Middle frontal gyrus (tissue), 1 donor: ENCODE measurements at regions not wholly inside any gene's neighbourhood (a gene's known extent, or its start where the extent isn't known, plus 50 kb on each side); places are given as distances from the start of the nearest gene placed in this dataset.
"Not testable (repeated sequence)": the region's sequence is repeated elsewhere in the genome, so short reads cannot be mapped to it uniquely, and the experiment has no call there.

Source experiments
- DNase-seq: peaks from one replicate; pipeline ENCODE4 v3.0.0-alpha.2; 2015; ENCODE audit warnings: low spot score; ENCODE audit errors: extremely low spot score

DNA sequence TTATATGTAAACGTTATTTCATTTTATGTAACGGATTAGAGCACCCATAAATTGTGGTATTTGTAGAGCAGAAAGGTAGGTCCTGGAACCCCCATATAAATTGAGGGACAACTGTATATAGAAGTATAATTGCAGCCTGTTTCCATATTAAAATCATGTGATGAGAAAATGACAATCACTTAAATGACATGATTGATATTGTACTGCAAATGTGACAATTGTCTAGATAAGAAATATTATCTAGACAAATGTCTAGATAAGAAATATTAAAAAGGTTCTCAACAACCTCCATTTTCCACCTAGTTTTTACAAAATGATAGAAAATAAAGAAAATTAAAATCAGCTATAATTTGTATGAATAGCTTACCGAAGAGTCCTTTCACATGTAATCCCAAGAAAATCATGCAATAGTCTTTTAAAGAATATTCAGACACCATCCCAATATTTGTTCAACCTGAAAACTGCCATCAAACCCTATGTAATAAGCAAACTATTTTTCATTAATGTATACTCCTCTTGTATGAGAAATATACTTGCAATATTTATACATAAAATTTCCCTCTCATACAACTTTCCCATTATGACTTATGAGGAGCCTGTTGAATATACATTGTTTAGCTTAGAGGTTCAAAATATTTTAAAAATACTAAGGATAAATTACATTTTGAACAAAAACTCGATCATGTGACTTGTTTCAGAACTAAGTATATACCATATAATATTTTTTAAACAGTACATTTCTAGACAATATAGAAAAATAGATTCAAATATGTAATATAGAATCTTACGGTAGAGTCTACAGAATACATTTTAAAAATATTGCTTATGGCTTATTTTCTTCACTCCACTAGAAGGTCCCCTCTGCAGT, 153.2 kb downstream of the CRPPA start:
- DNase-seq = no peak

DNA sequence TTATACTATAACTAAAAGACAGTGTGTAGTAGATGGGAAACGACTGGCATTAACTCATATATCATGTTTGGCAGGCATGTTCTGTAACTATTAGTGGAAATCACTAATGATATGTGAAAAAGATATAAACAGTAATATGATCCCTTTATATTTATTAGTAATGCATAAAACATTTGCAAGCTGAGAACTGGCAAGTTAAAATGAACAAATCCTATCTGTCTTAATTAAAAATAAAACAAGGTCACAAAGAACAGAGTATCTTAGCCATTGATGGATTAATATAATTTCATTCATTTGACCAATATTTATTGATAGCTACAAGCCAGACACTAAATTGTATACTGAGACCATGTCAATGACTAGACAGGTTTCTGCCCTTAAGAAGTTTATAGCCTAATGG, 154.5 kb downstream of the CRPPA start:
- no peak for DNase-seq

DNA sequence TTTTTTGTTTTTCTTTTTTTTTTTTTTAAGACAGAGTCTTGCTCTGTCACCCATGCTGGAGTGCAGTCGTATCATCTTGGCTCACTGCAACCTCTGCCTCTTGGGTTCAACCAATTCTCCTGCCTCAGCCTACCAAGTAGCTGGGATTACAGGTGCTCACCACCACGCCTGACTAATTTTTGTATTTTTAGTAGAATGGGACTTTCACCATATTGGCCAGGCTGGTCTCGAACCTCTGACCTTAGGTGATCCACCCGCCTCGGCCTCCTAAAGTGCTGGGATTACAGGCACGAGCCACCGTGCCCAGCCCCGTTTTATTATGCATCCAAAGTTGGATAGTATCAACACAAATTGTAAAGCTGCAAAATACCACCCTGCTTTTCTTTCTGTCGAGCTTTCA, 154.9 kb downstream of the CRPPA start:
- DNase-seq = not testable (repeated sequence)

DNA sequence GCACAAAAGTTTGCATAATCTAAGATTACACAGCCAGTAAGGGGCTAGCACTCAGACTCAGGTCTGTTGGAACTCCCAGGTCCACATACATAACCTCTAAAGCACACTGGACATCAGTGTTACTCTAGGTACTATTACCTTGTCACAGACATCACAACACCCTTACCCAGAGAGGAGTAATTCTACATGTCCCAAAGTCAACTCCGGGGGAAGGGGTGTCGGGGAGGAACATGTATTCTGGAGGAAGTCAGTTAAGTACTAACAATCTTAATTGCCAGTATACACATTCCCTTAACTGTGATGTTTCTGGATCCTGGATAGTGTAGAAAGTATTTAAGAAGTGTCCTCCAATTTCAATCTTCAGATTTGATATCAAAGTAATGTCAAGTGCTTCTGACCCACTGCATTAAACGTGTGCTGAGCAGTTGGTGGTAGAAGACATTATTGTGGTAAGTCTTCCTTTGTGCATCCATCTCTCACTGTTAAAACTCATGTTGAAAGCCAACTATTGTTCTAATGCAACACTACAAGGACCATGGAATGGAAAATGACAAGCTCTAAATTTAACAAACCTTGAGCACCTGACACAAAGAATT, 155.4 kb downstream of the CRPPA start:
- no peak for DNase-seq

DNA sequence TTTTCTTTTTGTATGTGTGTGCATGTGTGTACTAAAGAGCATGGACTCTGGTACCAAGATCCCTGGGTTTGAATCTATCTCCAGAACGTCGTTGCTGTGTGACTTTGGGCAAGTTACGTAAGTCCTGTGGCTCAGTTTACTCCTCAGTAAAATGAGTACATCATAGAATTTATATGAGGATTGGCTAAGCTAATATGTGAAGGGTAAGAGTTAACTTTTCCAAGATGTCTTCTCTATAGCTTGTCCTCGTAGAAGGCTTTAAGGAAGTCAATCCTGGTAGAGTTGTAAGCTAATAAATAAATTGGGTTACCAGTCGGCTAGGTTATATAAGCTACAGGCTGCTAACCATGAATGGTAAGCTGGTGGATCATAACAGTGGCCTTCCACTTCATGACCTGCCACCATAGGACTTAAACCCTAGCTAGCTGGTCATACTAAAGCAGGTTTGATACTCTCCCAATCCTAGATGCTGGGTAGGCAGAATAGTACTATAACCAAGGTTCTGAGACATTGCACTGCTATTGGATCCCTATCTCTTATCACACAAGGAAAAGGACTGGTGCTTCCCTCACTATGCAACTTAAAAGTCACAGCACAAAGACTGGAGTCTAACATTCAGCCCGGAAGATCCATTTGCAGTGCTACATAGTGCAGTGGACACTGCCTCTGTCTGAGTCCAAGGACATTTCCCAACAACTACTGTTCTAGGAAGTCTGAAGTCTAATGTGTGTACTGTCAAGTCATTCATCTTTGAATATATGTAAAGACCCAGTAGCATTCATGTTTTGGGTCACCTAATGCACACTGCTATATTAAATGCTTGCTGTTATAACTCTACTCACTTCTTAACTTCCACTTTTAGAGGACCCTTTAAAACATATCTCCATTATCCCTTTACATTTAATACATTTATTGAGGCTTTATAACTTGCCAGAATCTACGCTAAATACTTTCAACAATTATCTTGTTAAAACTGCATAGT, 156.2 kb downstream of the CRPPA start:
- no peak for DNase-seq

DNA sequence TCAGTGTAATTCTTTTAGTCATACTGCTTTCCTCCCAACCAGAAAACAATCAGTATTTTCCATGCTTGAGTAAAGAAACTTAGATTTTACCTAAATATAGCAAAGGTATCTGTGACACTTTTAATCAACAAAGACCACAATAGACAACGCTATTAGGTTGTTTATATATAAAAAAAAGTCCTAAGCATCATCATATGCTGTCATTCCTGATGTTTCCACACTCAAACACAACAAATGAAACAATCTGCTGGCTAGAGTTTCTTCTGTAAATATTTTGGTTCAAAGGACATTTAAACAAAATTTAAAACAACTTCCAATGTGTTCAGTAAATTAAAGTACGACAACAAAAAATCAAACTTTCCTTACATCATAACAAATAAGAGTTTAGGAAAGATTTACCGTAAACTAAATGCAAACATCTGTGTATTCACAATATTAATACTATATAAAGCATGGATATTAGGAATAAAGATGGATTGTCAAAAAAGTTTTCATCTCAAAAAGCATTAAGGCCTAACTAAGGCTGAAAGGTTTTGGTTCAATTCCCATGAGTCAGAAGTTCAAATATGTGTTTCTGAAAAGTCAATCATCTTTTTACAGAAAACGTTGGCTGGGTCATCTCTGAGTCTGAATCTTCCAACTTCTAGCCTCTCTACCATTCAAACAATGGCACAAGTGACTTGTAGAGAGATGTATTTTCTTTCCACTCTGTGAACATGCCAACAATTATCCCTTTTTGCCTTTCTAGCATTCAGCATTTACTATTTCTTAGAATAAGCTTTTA, 157.1 kb downstream of the CRPPA start:
- no peak for DNase-seq

- DNase-seq = not testable (repeated sequence)
Measured at GRCh38 chr7:16263377-16263776, 158.0 kb downstream of the CRPPA start.

DNA sequence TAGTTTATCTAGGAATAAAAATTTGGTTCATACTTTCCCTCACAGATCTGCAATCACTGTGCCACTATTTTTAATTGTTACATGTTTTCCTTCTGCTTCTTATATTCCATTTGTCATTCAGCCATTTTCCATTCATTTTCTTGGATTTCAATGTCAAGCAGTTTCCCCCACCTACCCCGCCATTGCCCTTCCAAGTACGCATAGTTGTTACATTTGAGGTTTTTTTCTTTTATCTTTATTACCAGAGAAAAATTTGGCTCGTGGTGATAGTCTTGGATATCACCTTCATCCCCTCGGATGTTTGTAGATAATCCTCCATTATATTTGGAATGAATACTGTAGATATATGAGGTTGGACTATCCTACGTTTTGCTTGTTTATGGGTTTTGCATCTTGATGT, 159.7 kb downstream of the CRPPA start:
- DNase-seq = no peak

- no peak for DNase-seq
Measured at GRCh38 chr7:16261100-16261499, 160.2 kb downstream of the CRPPA start.

DNA sequence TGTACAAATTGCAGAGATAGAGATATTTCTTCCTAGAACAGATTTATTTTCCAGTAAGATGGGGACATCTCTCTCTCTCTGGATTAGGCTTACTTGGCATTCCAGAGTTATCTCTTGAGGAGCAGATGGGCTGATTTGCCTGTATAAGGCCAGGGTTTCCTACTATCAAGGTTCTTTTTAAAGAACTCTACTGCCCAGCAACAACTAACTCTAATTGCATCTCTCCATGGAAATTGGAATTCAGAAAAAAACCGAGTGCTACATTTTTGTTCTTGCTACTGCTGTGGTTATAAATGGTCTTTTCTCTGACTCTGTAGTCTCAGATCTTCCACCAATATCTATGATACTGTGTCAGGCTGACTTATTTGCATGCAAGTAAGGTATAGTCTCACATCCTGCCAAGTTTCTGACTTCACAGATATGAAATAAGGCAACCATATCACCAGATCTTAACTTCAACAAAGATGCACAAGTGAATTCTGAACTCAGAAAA, 161.1 kb downstream of the CRPPA start:
- no peak for DNase-seq

DNA sequence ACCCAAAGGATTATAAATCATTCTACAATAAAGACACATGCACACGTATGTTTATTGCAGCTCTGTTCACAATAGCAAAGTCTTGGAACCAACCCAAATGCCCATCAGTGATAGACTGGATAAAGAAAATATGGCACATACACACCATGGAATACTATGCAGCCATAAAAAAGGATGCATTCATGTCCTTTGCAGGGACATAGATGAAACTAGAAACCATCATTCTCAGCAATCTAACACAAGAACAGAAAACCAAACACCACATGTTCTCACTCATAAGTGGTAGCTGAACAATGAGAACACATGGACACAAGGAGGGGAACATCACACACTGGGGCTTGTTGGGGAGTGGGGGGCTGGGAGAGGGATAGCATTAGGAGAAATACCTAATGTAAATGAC, 164.9 kb downstream of the CRPPA start:
- not testable (repeated sequence) for DNase-seq

- DNase-seq = not testable (repeated sequence)
Measured at GRCh38 chr7:16255952-16256351, 165.4 kb downstream of the CRPPA start.

DNA sequence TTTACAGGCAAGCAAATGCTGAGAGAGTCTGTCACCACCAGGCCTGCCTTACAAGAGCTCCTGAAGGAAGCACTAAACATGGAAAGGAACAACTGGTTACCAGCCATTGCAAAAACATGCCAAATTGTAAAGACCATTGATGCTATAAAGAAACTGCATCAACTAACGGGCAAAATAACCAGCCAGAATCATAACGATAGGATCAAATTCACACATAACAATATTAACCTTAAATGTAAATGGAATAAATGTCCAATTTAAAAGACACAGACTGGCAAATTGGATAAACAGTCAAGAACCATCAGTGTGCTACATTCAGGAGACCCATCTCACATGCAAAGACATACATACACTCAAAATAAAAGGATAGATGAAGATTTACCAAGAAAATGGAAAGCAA, 170.7 kb downstream of the CRPPA start:
- DNase-seq = not testable (repeated sequence)

GRCh38 chr7:16249204-16249603, 172.1 kb downstream of the CRPPA start:
- not testable (repeated sequence) for DNase-seq

- DNase-seq = not testable (repeated sequence)
Measured at GRCh38 chr7:16248556-16248955, 172.8 kb downstream of the CRPPA start.

DNA sequence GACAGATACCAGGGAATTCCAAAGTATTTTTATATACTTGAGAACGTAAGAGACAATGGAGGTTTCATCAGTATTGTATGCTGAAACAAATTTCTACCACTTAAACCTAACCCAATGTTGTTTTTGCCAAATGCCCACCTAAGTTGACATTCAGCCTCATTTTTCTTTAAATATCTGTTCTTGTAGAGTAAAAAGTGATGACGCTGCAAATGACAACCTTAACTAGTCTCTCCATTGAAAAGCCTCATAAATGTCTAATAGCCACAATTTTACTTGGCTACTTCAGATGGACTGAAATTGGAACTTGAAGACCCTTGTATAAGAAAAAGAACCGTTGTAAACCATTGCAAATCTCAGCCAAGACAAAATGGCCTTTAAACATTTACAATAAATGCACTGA, 176.9 kb downstream of the CRPPA start:
- no peak for DNase-seq

- no peak for DNase-seq
Measured at GRCh38 chr7:16242920-16243319, 178.4 kb downstream of the CRPPA start.

- DNase-seq = no peak
Measured at GRCh38 chr7:16241017-16241416, 180.3 kb downstream of the CRPPA start.

GRCh38 chr7:16236381-16236780, 185.0 kb downstream of the CRPPA start:
- no peak for DNase-seq
